SK-N-SH treated with all-trans-retinoic acid at 6 μM for 48 hours (cell line): ENCODE measurements at regions not wholly inside any gene's neighbourhood (a gene's known extent, or its start where the extent isn't known, plus 50 kb on each side); places are given as distances from the start of the nearest gene placed in this dataset.

Source experiments
- ATAC-seq: fragments of 200-7000 bp; cut with Tn5 transposase; 3 replicates; pipeline ENCODE4 v1.9.1; 2020; ENCODE audit warnings: mild to moderate bottlenecking, moderate library complexity
- ARNTL ChIP-seq: fragments of 450-650 bp; formaldehyde crosslinking; IDR thresholded peaks from 2 replicates; pipeline ENCODE4 v1.5.0; 2020; ENCODE audit warnings: low read depth, mild to moderate bottlenecking, moderate library complexity, borderline replicate concordance
- BACH2 ChIP-seq: fragments of 250-450 bp; sonication (Bioruptor Pico); IDR thresholded peaks from 2 replicates; pipeline ENCODE4 v1.9.0; 2021; ENCODE audit warnings: mild to moderate bottlenecking, borderline replicate concordance
- CSDC2 ChIP-seq: fragments of 250-450 bp; sonication (Bioruptor Pico); IDR thresholded peaks from 2 replicates; pipeline ENCODE4 v1.5.0; 2020; ENCODE audit warnings: mild to moderate bottlenecking, moderate library complexity
- GLIS3 ChIP-seq: fragments of 250-450 bp; sonication (Bioruptor Pico); IDR thresholded peaks from 2 replicates; pipeline ENCODE4 v1.5.0; 2020; ENCODE audit warnings: mild to moderate bottlenecking, moderate library complexity
- ISL1 ChIP-seq: fragments of 250-450 bp; sonication (Bioruptor Pico); IDR thresholded peaks from 2 replicates; pipeline ENCODE4 v2.1.2; 2022; ENCODE audit warnings: mild to moderate bottlenecking, moderate library complexity
- OSR1 ChIP-seq: fragments of 250-450 bp; sonication (Bioruptor Pico); IDR thresholded peaks from 2 replicates; pipeline ENCODE4 v1.8.0; 2022; ENCODE audit warnings: moderate library complexity, mild to moderate bottlenecking, inconsistent platforms
- PPARA ChIP-seq: fragments of 250-450 bp; sonication (Bioruptor Pico); IDR thresholded peaks from 2 replicates; pipeline ENCODE4 v1.5.0; 2020; ENCODE audit warnings: mild to moderate bottlenecking, borderline replicate concordance
- RARB ChIP-seq: fragments of 250-450 bp; sonication (Bioruptor Pico); IDR thresholded peaks from 2 replicates; pipeline ENCODE4 v1.8.0; 2021; ENCODE audit warnings: mild to moderate bottlenecking, moderate library complexity
- SNAI2 ChIP-seq: fragments of 250-450 bp; sonication (Bioruptor Pico); IDR thresholded peaks from 2 replicates; pipeline ENCODE4 v1.5.0; 2020; ENCODE audit warnings: mild to moderate bottlenecking, moderate library complexity
- TCF4 ChIP-seq: fragments of 250-450 bp; sonication (Bioruptor Pico); IDR thresholded peaks from 2 replicates; pipeline ENCODE4 v1.8.0; 2021; ENCODE audit warnings: mild to moderate bottlenecking, moderate library complexity, borderline replicate concordance
- TOX ChIP-seq: fragments of 250-450 bp; sonication (Bioruptor Pico); IDR thresholded peaks from 2 replicates; pipeline ENCODE4 v1.8.0; 2021; ENCODE audit warnings: mild to moderate bottlenecking, moderate library complexity, borderline replicate concordance
- ZFP3 ChIP-seq: fragments of 250-450 bp; sonication (Bioruptor Pico); IDR thresholded peaks from 2 replicates; pipeline ENCODE4 v1.5.0; 2020; ENCODE audit warnings: mild to moderate bottlenecking, moderate library complexity
- ZFP30 ChIP-seq: fragments of 450-650 bp; formaldehyde crosslinking; IDR thresholded peaks from 2 replicates; pipeline ENCODE4 v1.5.0; 2022; ENCODE audit warnings: mild to moderate bottlenecking, moderate library complexity
- ZNF70 ChIP-seq: fragments of 450-650 bp; formaldehyde crosslinking; IDR thresholded peaks from 2 replicates; pipeline ENCODE4 v1.5.0; 2020; ENCODE audit warnings: mild to moderate bottlenecking, moderate library complexity
- ZNF8 ChIP-seq: fragments of 450-650 bp; formaldehyde crosslinking; IDR thresholded peaks from 2 replicates; pipeline ENCODE4 v1.5.0; 2020; ENCODE audit warnings: mild to moderate bottlenecking, moderate library complexity
- TF ChIP-seq, protein P1 (sequence below): fragments of 250-450 bp; sonication (Bioruptor Pico); IDR thresholded peaks from 2 replicates; pipeline ENCODE4 v1.8.0; 2021; ENCODE audit warnings: low read depth, mild to moderate bottlenecking, moderate library complexity, borderline replicate concordance
- TF ChIP-seq, protein P2 (sequence below): fragments of 250-450 bp; sonication (Bioruptor Pico); IDR thresholded peaks from 2 replicates; pipeline ENCODE4 v1.8.0; 2020; ENCODE audit warnings: mild to moderate bottlenecking, moderate library complexity, borderline replicate concordance
- TF ChIP-seq, protein P3 (sequence below): fragments of 250-450 bp; sonication (Bioruptor Pico); IDR thresholded peaks from 2 replicates; pipeline ENCODE4 v1.5.1; 2021; ENCODE audit warnings: mild to moderate bottlenecking, moderate library complexity
- TF ChIP-seq, protein P4 (sequence below): fragments of 250-450 bp; sonication (Bioruptor Pico); IDR thresholded peaks from 2 replicates; pipeline ENCODE4 v1.5.1; 2020; ENCODE audit warnings: low read depth, mild to moderate bottlenecking, moderate library complexity
- TF ChIP-seq, protein P5 (sequence below): fragments of 250-450 bp; sonication (Bioruptor Pico); IDR thresholded peaks from 2 replicates; pipeline ENCODE4 v1.5.0; 2020; ENCODE audit warnings: mild to moderate bottlenecking, moderate library complexity

DNA sequence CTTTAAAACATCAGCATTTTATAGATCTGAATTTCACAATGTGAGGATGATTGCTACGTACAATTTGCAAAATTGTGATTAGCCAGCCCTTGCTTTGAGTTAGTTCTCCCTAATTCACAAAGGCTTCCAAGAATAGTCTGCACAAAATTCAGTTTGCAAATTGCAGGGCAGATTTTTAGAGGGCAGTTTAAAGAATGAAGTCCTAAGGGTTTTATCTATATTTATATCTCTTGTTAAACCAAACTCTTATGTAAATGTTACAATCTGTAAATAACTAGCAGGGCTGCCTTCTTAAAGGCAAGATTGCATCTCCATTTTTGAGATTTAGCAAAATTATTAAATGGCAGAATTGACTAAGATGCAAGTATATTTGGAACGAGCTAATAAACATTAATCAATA, 52.8 kb upstream of the ZNF536 start:
- TF ChIP-seq ZNF70 (CRISPR knock-in tag) (no peak), PPARA (CRISPR knock-in tag) (no peak), OSR1 (CRISPR knock-in tag) (no peak), ZFP30 (CRISPR knock-in tag) (no peak), BACH2 (no peak), TOX (no peak), RARB (no peak), SNAI2 (CRISPR knock-in tag) (no peak), ARNTL (no peak), TCF4 (CRISPR knock-in tag) (no peak), ZFP3 (no peak), CSDC2 (CRISPR knock-in tag) (no peak)
- TF ChIP-seq, protein P1, sequence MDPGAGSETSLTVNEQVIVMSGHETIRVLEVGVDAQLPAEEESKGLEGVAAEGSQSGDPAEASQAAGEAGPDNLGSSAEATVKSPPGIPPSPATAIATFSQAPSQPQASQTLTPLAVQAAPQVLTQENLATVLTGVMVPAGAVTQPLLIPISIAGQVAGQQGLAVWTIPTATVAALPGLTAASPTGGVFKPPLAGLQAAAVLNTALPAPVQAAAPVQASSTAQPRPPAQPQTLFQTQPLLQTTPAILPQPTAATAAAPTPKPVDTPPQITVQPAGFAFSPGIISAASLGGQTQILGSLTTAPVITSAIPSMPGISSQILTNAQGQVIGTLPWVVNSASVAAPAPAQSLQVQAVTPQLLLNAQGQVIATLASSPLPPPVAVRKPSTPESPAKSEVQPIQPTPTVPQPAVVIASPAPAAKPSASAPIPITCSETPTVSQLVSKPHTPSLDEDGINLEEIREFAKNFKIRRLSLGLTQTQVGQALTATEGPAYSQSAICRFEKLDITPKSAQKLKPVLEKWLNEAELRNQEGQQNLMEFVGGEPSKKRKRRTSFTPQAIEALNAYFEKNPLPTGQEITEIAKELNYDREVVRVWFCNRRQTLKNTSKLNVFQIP (CRISPR knock-in tag), result no peak
- TF ChIP-seq, protein P2, sequence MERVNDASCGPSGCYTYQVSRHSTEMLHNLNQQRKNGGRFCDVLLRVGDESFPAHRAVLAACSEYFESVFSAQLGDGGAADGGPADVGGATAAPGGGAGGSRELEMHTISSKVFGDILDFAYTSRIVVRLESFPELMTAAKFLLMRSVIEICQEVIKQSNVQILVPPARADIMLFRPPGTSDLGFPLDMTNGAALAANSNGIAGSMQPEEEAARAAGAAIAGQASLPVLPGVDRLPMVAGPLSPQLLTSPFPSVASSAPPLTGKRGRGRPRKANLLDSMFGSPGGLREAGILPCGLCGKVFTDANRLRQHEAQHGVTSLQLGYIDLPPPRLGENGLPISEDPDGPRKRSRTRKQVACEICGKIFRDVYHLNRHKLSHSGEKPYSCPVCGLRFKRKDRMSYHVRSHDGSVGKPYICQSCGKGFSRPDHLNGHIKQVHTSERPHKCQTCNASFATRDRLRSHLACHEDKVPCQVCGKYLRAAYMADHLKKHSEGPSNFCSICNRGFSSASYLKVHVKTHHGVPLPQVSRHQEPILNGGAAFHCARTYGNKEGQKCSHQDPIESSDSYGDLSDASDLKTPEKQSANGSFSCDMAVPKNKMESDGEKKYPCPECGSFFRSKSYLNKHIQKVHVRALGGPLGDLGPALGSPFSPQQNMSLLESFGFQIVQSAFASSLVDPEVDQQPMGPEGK, result no peak
- no peak for ATAC-seq

DNA sequence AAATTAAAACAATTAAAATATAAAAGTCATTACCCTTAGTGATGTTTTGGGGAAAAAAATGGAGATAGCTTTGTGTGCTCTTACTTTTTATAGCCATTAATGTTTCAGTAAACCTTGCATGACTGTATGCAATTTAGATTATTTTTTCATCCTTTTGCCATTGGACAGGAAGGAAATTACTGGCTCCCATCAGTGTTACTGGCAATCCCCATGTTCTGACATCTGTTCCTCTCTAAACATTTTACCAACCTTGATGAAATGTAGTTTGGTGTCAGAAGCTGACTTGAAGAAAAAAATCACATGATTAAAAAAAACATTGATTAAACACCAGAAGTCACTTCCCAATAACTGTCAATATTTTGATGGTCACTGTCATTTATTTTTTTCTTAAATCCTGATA, 52.3 kb upstream of the ZNF536 start:
- TF ChIP-seq ARNTL (no peak), PPARA (CRISPR knock-in tag) (no peak), RARB (no peak), ZFP3 (no peak), GLIS3 (CRISPR knock-in tag) (no peak), ZFP30 (CRISPR knock-in tag) (no peak), ZNF70 (CRISPR knock-in tag) (no peak)
- TF ChIP-seq, protein P3, sequence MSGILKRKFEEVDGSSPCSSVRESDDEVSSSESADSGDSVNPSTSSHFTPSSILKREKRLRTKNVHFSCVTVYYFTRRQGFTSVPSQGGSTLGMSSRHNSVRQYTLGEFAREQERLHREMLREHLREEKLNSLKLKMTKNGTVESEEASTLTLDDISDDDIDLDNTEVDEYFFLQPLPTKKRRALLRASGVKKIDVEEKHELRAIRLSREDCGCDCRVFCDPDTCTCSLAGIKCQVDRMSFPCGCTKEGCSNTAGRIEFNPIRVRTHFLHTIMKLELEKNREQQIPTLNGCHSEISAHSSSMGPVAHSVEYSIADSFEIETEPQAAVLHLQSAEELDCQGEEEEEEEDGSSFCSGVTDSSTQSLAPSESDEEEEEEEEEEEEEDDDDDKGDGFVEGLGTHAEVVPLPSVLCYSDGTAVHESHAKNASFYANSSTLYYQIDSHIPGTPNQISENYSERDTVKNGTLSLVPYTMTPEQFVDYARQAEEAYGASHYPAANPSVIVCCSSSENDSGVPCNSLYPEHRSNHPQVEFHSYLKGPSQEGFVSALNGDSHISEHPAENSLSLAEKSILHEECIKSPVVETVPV, result no peak
- TF ChIP-seq, protein P1 (CRISPR knock-in tag), result no peak
- TF ChIP-seq, all 23 proteins: peak for 0
- no peak for ATAC-seq

DNA sequence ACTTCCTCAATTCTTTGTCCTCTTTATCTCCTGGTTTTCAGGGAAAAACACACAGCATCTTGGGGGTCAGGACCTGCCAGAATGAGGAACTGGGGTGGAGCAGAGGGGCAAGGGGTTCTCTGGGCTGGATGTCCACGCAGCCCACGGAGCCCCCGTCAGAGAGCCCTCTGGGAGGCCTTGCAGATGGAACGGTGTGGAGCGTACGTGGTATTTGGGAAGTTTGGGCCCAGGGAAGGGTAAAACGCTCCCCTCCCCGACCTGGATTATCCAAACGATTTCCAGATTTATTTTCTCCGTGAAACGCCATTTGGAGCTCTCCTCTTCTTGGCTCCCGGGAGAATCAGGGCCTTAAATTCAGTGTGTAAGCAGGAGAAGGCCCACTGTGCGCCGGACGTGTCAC, 51.7 kb upstream of the ZNF536 start:
- no peak for ATAC-seq
- TF ChIP-seq OSR1 (CRISPR knock-in tag), result no peak
- no peak for TF ChIP-seq PPARA (CRISPR knock-in tag)
- TF ChIP-seq, protein P4, sequence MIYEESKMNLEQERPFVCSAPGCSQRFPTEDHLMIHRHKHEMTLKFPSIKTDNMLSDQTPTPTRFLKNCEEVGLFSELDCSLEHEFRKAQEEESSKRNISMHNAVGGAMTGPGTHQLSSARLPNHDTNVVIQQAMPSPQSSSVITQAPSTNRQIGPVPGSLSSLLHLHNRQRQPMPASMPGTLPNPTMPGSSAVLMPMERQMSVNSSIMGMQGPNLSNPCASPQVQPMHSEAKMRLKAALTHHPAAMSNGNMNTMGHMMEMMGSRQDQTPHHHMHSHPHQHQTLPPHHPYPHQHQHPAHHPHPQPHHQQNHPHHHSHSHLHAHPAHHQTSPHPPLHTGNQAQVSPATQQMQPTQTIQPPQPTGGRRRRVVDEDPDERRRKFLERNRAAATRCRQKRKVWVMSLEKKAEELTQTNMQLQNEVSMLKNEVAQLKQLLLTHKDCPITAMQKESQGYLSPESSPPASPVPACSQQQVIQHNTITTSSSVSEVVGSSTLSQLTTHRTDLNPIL, result no peak
- no peak for TF ChIP-seq ZNF8 (CRISPR knock-in tag)
- TF ChIP-seq, protein P2, result no peak
- no peak for TF ChIP-seq TOX
- no peak for TF ChIP-seq ARNTL
- TF ChIP-seq ZNF70 (CRISPR knock-in tag), result no peak
- no peak for TF ChIP-seq BACH2
- TF ChIP-seq, all 23 proteins: peak for 0

DNA sequence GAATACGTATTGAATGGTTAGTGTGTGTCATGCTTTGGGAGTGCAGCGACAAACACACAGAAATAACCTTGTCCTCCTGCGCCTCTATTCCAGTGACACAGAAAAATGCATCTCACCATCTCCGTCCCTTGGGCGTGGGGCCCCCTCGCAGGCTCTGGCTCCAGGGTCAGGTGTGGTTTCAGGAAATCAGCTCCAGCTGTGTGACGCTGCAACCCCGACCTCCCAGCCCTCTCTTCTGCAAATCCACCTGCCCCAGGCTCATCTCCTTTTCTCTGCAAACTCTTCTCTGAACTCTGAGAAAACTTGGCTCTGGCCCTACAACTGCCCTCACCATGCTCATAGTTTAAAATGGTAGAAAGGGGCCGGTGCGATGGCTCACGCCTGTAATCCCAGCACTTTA, 51.3 kb upstream of the ZNF536 start:
- no peak for ATAC-seq
- TF ChIP-seq ZNF70 (CRISPR knock-in tag), result no peak
- no peak for TF ChIP-seq ISL1 (CRISPR knock-in tag)
- TF ChIP-seq, protein P1 (CRISPR knock-in tag), result no peak
- TF ChIP-seq, protein P5, sequence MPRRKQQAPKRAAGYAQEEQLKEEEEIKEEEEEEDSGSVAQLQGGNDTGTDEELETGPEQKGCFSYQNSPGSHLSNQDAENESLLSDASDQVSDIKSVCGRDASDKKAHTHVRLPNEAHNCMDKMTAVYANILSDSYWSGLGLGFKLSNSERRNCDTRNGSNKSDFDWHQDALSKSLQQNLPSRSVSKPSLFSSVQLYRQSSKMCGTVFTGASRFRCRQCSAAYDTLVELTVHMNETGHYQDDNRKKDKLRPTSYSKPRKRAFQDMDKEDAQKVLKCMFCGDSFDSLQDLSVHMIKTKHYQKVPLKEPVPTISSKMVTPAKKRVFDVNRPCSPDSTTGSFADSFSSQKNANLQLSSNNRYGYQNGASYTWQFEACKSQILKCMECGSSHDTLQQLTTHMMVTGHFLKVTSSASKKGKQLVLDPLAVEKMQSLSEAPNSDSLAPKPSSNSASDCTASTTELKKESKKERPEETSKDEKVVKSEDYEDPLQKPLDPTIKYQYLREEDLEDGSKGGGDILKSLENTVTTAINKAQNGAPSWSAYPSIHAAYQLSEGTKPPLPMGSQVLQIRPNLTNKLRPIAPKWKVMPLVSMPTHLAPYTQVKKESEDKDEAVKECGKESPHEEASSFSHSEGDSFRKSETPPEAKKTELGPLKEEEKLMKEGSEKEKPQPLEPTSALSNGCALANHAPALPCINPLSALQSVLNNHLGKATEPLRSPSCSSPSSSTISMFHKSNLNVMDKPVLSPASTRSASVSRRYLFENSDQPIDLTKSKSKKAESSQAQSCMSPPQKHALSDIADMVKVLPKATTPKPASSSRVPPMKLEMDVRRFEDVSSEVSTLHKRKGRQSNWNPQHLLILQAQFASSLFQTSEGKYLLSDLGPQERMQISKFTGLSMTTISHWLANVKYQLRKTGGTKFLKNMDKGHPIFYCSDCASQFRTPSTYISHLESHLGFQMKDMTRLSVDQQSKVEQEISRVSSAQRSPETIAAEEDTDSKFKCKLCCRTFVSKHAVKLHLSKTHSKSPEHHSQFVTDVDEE, result no peak
- no peak for TF ChIP-seq ARNTL
- TF ChIP-seq SNAI2 (CRISPR knock-in tag), result no peak
- TF ChIP-seq TOX, result no peak
